K562 (cell line): ENCODE measurements at regions not wholly inside any gene's neighbourhood (a gene's known extent, or its start where the extent isn't known, plus 50 kb on each side); places are given as distances from the start of the nearest gene placed in this dataset.

Experiments used
- EGR1 ChIP-seq: fragments of 450-650 bp; conservative IDR thresholded peaks from 2 replicates; pipeline ENCODE4 v1.6.1; 2017; ENCODE audit warnings: mild to moderate bottlenecking
- ELF1 ChIP-seq: fragments of 200-800 bp; sonication (Bioruptor generic); IDR thresholded peaks from 2 replicates; pipeline ENCODE4 v1.6.1; 2016; ENCODE audit warnings: missing genetic modification characterization, missing compliant biosample characterization
- ESRRA ChIP-seq: fragments of 450-650 bp; IDR thresholded peaks from 2 replicates; pipeline ENCODE4 v1.6.1; 2014; ENCODE audit warnings: low read depth, mild to moderate bottlenecking, moderate library complexity, borderline replicate concordance
- EZH2 ChIP-seq: IDR thresholded peaks from 2 replicates; pipeline ENCODE4 v1.6.1; 2012; ENCODE audit warnings: low read depth, mild to moderate bottlenecking, inconsistent platforms, low read length, borderline replicate concordance
- MYC ChIP-seq, 2 experiments: fragments of 250-450 bp in 1 of 2; sonication (Bioruptor Pico) in 1 of 2; IDR thresholded peaks; 2 replicates each; pipeline versions ENCODE4 v1.5.1 to v1.6.1; 2012 to 2021; ENCODE audit warnings: low read depth in 2 of 2, borderline replicate concordance in 1 of 2, improper control_type of control experiment in 1 of 2, low read length in 1 of 2, mild to moderate bottlenecking in 1 of 2, moderate library complexity in 1 of 2
- POLR2A ChIP-seq: fragments of 450-650 bp; conservative IDR thresholded peaks from 2 replicates; pipeline ENCODE4 v1.6.1; 2016
- SMAD4 ChIP-seq: fragments of 250-450 bp; sonication (Bioruptor Pico); conservative IDR thresholded peaks from 2 replicates; pipeline ENCODE4 v1.8.0; 2021; ENCODE audit warnings: inconsistent platforms, mild to moderate bottlenecking, moderate library complexity
- ZC3H4 ChIP-seq: sonication (generic); formaldehyde crosslinking; IDR thresholded peaks from 2 replicates; pipeline ENCODE4 v1.9.0; 2021; ENCODE audit warnings: missing genetic modification reagents, borderline replicate concordance
- TF ChIP-seq, protein P1 (sequence below), 2 experiments: fragments of 250-450 bp in 1 of 2; fragments of 450-650 bp in 1 of 2; sonication (Bioruptor Pico) in 1 of 2; IDR thresholded peaks; 2 replicates each; pipeline versions ENCODE4 v1.6.1 to v1.8.0; 2016 to 2021; ENCODE audit warnings: mild to moderate bottlenecking in 2 of 2, moderate library complexity in 2 of 2, missing compliant biosample characterization in 1 of 2, missing genetic modification characterization in 1 of 2
- TF ChIP-seq, protein P2 (sequence below), 3 experiments: IDR thresholded peaks in 2 of 3; conservative IDR thresholded peaks in 1 of 3; 2 replicates each; pipeline ENCODE4 v1.5.1; 2011 to 2012; ENCODE audit warnings: low read length in 3 of 3, mild to moderate bottlenecking in 3 of 3, control low read depth in 2 of 3, improper control_type of control experiment in 1 of 3, inconsistent platforms in 1 of 3, low read depth in 1 of 3, mixed read lengths in 1 of 3, moderate library complexity in 1 of 3; ENCODE audit not compliant: insufficient read depth in 2 of 3
- TF ChIP-seq, protein P3 (sequence below): sonication (generic); formaldehyde crosslinking; IDR thresholded peaks from 2 replicates; pipeline ENCODE4 v1.9.0; 2022; ENCODE audit warnings: mild to moderate bottlenecking, missing genetic modification reagents

DNA sequence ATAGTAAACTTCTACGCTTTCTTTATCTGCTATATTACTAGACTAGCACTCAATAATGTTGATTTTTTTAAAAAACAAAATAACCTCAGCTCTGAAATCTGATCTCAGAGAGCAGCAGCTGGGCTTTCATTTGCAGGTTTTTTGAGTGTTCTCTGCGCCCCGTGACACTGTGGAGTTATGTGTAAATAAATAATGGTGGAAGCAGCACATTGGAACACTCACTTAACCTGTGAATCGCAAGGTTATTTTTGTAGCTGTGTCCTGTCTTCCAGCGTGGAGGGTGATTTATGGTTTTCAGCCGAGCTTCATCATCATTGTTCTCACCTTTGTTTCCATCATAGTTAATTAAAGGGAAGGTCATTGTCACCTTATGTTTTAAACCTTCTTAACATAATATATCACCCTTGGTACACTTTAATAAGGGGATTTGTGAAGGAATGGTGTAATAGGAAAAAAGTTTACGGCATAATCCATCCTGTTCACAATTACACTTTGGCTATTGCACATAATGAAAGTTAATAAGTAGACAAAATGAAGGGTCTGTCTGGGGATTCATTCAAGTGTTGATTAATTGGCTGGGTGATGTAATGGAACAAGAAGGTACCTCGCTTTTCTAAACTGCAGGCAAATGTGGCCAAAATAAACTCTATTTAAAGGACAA is 493.3 kb upstream of the ADAMTS16 start:
- no peak for TF ChIP-seq SMAD4 (CRISPR knock-in tag)
- TF ChIP-seq ESRRA = no peak
- TF ChIP-seq POLR2A = no peak
- no peak for TF ChIP-seq ZC3H4 (CRISPR knock-in tag)
- no peak for TF ChIP-seq EGR1
- TF ChIP-seq ELF1 (tag) = no peak
- TF ChIP-seq, protein P1, sequence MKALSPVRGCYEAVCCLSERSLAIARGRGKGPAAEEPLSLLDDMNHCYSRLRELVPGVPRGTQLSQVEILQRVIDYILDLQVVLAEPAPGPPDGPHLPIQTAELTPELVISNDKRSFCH (CRISPR knock-in tag; IDR thresholded peaks at IDR 0.05) = no peak
- TF ChIP-seq, protein P1 (tag; IDR thresholded peaks at IDR 0.05) = no peak
- TF ChIP-seq, protein P2, sequence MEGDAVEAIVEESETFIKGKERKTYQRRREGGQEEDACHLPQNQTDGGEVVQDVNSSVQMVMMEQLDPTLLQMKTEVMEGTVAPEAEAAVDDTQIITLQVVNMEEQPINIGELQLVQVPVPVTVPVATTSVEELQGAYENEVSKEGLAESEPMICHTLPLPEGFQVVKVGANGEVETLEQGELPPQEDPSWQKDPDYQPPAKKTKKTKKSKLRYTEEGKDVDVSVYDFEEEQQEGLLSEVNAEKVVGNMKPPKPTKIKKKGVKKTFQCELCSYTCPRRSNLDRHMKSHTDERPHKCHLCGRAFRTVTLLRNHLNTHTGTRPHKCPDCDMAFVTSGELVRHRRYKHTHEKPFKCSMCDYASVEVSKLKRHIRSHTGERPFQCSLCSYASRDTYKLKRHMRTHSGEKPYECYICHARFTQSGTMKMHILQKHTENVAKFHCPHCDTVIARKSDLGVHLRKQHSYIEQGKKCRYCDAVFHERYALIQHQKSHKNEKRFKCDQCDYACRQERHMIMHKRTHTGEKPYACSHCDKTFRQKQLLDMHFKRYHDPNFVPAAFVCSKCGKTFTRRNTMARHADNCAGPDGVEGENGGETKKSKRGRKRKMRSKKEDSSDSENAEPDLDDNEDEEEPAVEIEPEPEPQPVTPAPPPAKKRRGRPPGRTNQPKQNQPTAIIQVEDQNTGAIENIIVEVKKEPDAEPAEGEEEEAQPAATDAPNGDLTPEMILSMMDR (IDR thresholded peaks at IDR 0.05 in 2 of 3, conservative IDR thresholded peaks at IDR 0.05 in 1 of 3; ENCODE audit: insufficient read depth in 2 of 3, low read depth in 1 of 3, low read length in 3 of 3) = no peak
- no peak for TF ChIP-seq EZH2
- TF ChIP-seq, protein P3, sequence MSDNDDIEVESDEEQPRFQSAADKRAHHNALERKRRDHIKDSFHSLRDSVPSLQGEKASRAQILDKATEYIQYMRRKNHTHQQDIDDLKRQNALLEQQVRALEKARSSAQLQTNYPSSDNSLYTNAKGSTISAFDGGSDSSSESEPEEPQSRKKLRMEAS (CRISPR knock-in tag) = no peak
- TF ChIP-seq MYC (IDR thresholded peaks at IDR 0.05; ENCODE audit: low read depth, low read length) = no peak
- no peak for TF ChIP-seq MYC (CRISPR knock-in tag; IDR thresholded peaks at IDR 0.05; ENCODE audit: borderline replicate concordance, low read depth)
